Right lobe of liver (tissue), 4 donors: ENCODE measurements at regions not wholly inside any gene's neighbourhood (a gene's known extent, or its start where the extent isn't known, plus 50 kb on each side); places are given as distances from the start of the nearest gene placed in this dataset.

ENCODE experiments used
- CTCF ChIP-seq, 4 donors: fragments of 200-600 bp in 3 of 4; fragments of 450-650 bp in 1 of 4; IDR thresholded peaks; one replicate each; pipeline versions ENCODE4 v1.5.1 to v1.8.0; 2016 to 2022; ENCODE audit warnings: antibody characterized with exemption in 4 of 4, mild to moderate bottlenecking in 2 of 4
- POLR2A ChIP-seq: fragments of 450-650 bp; IDR thresholded peaks from one replicate; pipeline ENCODE4 v1.6.1; 2017; ENCODE audit warnings: antibody characterized with exemption, mild to moderate bottlenecking
- donor health status: DM: no; HTN: no; CAD: no.
- donor health status: DM: no; HTN: no; CAD: no.
- donor health status: DM: no; HTN: yes; CAD: no.

DNA sequence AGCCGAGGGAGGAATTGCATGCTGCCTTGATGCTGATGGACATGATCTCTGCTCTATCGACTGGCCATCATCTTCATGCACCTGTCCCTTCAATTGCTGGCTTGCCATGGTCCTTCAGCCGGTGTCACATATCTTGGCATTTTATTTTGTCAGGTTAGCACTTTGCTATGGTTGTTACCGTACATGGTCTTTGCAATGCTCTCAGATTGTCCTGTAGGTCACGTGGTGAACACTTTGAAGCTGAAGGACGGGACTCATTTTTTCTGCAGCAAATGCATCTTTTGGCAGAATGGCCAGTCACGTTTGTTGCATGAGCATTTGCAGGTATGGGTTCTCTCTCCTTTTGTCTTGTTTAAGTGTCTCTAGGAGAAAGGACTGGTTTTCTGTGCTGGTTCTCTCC is 326.8 kb upstream of the SHH start:
- TF ChIP-seq CTCF (IDR thresholded peaks at IDR 0.05), result no peak
- TF ChIP-seq POLR2A, result no peak
